Coronary artery (tissue), 2 donors: ENCODE measurements at regions not wholly inside any gene's neighbourhood (a gene's known extent, or its start where the extent isn't known, plus 50 kb on each side); places are given as distances from the start of the nearest gene placed in this dataset.
A peak's percentile ranks its signal among the peaks of the same experiment; 100 is the strongest.

ENCODE experiments used
- DNase-seq: peaks from one replicate; pipeline ENCODE4 v3.0.0-alpha.2; 2017; ENCODE audit warnings: low spot score
- H3K27ac ChIP-seq, 2 donors: fragments of 200-600 bp; sonication (generic); one replicate each; pipeline ENCODE4 v1.5.1; 2016 to 2019
- H3K4me3 ChIP-seq: fragments of 200-600 bp; sonication (generic); 2 replicates; pipeline ENCODE4 v1.5.1; 2016; ENCODE audit warnings: mild to moderate bottlenecking, moderate library complexity
- TF ChIP-seq, protein P1 (sequence below): fragments of 200-600 bp; sonication (generic); IDR thresholded peaks from one replicate; pipeline ENCODE4 v1.5.1; 2019; ENCODE audit warnings: antibody characterized with exemption

DNA sequence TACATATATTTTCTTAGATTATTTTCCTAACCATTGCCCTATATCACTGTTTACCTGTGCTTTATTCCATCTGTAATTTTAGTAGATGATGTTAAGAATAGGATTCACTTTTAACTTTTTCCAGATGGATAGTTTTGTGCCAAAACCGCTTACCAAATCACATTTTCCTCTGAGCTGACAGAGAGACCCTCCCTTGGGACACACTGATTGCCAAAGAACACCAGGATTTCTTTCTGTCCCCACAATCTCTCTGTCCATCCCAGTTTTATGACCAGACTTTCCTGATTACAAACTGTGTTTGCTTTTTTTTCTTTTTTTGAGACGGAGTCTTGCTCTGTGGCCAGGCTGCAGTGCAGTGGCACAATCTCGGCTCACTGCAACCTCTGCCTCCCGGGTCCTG is 81.3 kb upstream of the SPATA31C2 start:
- TF ChIP-seq, protein P1, sequence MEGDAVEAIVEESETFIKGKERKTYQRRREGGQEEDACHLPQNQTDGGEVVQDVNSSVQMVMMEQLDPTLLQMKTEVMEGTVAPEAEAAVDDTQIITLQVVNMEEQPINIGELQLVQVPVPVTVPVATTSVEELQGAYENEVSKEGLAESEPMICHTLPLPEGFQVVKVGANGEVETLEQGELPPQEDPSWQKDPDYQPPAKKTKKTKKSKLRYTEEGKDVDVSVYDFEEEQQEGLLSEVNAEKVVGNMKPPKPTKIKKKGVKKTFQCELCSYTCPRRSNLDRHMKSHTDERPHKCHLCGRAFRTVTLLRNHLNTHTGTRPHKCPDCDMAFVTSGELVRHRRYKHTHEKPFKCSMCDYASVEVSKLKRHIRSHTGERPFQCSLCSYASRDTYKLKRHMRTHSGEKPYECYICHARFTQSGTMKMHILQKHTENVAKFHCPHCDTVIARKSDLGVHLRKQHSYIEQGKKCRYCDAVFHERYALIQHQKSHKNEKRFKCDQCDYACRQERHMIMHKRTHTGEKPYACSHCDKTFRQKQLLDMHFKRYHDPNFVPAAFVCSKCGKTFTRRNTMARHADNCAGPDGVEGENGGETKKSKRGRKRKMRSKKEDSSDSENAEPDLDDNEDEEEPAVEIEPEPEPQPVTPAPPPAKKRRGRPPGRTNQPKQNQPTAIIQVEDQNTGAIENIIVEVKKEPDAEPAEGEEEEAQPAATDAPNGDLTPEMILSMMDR, result no peak
- no peak for DNase-seq
- Histone ChIP-seq H3K27ac (no peak overlapping the region), H3K4me3 (no peak overlapping the region)

DNA sequence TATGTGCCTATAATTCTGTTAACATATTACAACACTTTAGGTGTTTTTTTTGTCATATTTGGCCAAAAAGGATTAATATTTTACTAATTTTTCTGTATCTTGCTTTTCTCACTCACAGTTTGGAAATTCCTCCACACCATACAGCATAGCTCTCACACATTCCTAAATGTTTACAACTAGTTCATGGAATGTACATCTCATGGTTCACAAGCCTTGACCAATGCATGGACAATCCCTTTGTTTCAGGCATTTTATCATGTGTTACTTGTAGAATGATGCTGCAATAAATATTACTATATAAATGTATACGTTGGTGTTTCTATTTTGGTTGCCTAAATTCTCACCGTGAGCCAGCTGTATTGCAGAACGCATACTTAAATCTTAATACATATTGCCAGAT is 80.5 kb upstream of the SPATA31C2 start:
- no peak for DNase-seq
- no peak overlapping the region for H3K27ac ChIP-seq
- TF ChIP-seq, protein P1, result no peak
- H3K4me3 ChIP-seq, result no peak overlapping the region

DNA sequence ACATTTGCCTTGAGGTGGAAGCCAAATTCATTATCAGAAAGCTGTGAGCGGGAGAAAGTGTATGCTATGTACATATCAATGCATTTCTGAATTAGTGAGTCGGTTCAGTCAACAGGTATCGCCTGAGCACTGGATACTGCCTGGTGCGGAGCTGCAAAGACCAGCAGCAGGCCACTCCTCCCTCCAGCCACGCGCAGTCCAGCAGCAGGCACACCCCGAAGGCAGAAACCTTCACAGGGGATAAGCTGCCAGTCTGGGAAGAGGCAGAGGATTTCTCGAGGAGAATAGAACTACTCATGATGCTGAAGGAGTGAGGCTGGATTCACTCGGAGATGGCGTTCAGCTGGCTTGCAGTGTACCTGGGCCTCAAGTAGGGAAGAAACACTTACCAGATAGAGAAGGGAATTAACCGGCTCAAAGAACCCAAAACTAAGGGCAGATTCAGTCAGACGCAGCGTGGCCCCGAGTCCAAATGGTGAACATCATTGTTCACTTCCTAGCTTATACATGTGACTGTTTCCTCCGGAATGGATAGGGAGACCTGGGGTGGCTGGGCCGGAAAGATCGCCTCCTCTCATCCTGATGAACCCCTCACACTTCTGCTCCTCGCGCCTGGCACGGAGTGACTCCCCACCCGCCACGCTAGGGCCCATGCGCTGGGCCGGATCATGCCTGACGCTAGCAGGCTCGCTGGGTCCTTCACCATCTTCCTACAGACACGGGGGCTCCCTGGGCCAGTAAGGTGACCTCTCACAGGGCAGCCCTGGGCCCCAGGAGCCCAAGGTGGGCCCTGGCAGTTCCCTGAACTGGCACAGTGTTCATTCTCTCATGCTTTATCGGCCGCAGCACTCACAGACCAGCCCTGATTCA is 78.1 kb upstream of the SPATA31C2 start:
- DNase-seq, result no peak
- H3K27ac ChIP-seq, result peak overlapping the region in 1 of 2 donors; percentile 7
- TF ChIP-seq, protein P1, result no peak
- no peak overlapping the region for H3K4me3 ChIP-seq

DNA sequence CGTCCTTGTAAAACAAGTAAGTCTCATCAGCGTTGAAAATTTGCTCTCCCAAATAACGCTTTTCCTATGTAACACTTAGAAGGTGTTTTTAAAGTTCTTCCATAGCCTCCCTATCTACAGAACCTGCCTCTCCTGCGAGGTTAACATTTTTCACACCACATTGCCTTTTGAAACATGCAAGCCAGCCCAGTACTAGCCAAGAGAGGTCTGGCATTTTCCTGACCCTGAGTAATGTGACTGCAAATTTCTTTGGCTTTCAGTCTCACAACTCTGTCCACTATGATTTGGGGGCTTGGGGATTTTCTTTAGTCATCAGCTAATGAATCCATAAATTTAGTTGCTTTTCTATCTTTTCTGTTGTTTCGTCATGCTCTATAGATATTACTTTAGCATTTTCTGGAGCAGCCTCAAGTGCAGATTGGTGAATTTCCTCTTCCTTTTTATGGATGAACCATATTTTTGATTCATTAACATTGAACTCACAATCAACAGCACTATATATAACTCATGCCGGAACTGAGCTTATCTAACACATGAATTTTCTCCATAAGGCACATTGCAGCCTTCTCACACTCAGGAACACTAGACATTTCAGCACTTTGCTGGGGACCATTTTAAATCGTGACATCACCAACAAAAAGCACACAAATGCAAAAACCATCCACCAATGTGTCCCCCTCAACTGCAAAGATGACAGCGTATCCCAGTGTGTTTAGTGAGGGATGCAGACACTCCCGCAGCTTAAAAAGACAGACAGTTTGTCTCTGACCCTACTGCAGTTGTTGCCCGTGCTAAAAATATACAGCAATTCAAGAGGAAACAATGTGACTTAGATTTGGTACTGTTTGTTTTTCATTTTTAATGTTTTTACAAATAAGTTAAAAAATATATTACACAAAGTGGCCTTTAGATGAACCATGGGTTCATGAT is 77.2 kb upstream of the SPATA31C2 start:
- H3K4me3 ChIP-seq, result no peak overlapping the region
- TF ChIP-seq, protein P1, result no peak
- no peak for DNase-seq
- H3K27ac ChIP-seq, result no peak overlapping the region

DNA sequence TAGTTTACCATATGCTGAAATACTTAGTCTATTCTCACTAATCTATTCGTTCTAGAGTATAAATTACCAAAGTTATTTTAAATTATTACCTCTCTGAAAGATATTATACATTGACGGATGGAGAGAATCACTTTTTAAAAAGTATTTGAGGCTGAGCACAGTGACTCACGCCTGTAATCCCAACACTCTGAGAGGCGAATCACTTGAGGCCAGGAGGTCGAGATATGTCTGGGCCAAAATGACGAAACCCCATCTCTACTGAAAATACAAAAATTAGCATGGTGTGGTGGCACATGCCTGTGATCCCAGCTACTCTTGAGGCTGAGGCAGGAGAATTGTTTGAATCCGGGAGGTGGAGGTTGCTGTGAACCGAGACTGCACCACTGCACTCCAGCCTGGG is 64.0 kb upstream of the SPATA31C2 start:
- no peak for DNase-seq
- Histone ChIP-seq H3K4me3 (no peak overlapping the region), H3K27ac (no peak overlapping the region)
- TF ChIP-seq, protein P1, result no peak

DNA sequence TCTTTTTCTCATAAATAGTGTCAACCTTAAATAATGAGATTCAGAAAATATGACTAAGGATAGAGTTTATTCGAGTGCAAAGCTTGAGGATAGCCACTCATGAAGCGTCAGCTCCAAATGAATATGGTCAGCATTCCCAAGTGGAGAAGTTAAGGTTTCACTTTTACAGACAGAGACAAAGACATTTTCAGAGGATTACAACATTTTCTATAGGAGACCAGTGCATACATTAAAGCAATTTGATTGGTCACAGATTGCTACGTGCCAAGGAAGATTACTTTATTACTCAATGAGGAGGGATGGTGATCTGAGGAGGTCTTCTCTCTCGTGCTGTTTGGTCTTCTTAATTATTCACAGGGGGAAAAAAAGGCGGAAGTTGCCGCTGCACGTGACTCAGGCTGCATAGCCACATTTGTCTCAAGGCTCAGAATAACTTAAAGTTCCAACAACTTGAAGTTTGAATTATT is 60.1 kb upstream of the SPATA31C2 start:
- peak overlapping the region; percentile 24 for H3K4me3 ChIP-seq
- DNase-seq, result no peak
- H3K27ac ChIP-seq, result no peak overlapping the region
- TF ChIP-seq, protein P1, result no peak
